ENCODE measurements at regions not wholly inside any gene's neighbourhood (a gene's known extent, or its start where the extent isn't known, plus 50 kb on each side); places are given as distances from the start of the nearest gene placed in this dataset.

GRCh38 chr1:106802181-106802580 lies 254.3 kb upstream of the PRMT6 start:
- no peak overlapping the region for H2AFZ ChIP-seq
- intact Hi-C loops (cut with micrococcal nuclease; ENCODE audit: unreplicated experiment) = no loop called here
- H4K20me1 ChIP-seq (ENCODE audit: insufficient read depth) = no peaks in the 10 kb centered on the region
- H3K4me1 ChIP-seq (replicated peaks; ENCODE audit: insufficient read depth) = no peaks in the 10 kb centered on the region
- no peaks in the 10 kb centered on the region for H3K36me3 ChIP-seq (ENCODE audit: low read depth)
- ChIA-PET CTCF (no interaction called here), POLR2A (ENCODE audit: unreplicated experiment) (no interaction called here)
- no peaks in the 10 kb centered on the region for H3F3A ChIP-seq (ENCODE audit: insufficient read depth, low read depth)
- TF ChIP-seq EZH2 (IDR thresholded peaks at IDR 0.05; ENCODE audit: low read depth) = no peak
- TF ChIP-seq, protein P1, sequence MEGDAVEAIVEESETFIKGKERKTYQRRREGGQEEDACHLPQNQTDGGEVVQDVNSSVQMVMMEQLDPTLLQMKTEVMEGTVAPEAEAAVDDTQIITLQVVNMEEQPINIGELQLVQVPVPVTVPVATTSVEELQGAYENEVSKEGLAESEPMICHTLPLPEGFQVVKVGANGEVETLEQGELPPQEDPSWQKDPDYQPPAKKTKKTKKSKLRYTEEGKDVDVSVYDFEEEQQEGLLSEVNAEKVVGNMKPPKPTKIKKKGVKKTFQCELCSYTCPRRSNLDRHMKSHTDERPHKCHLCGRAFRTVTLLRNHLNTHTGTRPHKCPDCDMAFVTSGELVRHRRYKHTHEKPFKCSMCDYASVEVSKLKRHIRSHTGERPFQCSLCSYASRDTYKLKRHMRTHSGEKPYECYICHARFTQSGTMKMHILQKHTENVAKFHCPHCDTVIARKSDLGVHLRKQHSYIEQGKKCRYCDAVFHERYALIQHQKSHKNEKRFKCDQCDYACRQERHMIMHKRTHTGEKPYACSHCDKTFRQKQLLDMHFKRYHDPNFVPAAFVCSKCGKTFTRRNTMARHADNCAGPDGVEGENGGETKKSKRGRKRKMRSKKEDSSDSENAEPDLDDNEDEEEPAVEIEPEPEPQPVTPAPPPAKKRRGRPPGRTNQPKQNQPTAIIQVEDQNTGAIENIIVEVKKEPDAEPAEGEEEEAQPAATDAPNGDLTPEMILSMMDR (conservative IDR thresholded peaks at IDR 0.05) = no peak
- no peaks in the 10 kb centered on the region for H3K79me2 ChIP-seq (ENCODE audit: low read depth)
- BruUV-seq (replicated peaks) = no TSS peak
- no peak overlapping the region for H3K27ac ChIP-seq
- H3K4me3 ChIP-seq = no peak overlapping the region
- H3K9me2 ChIP-seq (ENCODE audit: insufficient read depth) = no peaks in the 10 kb centered on the region
- no peak overlapping the region for H3K4me2 ChIP-seq
- no peak for DNase-seq
- no peaks in the 10 kb centered on the region for H3K9me3 ChIP-seq (ENCODE audit: insufficient read depth, low read depth)
- no peaks in the 10 kb centered on the region for H3K27me3 ChIP-seq (ENCODE audit: insufficient read depth, low read depth)

DNA sequence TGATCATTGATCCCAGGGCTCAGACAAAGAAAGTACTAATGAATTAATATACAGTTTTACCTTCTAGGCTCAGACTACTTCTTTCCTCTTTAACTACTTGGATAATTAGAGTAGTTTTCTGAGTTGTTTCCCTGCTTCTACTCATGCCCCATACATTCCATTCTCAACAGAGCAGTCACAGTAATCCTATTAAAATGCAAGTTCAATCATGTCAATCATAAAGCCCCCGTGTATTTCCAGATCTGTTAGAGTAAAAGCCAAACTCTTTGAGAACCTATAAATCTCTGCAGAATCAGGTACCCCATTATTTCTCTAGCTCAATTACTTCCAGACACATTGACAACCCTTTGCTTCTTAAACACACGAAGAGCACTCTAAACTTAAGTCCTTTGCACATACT lies 242.1 kb upstream of the PRMT6 start:
- Histone ChIP-seq H3K9me2 (ENCODE audit: insufficient read depth) (no peaks in the 10 kb centered on the region), H3K4me3 (no peak overlapping the region), H3K4me1 (replicated peaks; ENCODE audit: insufficient read depth) (no peaks in the 10 kb centered on the region), H3F3A (ENCODE audit: insufficient read depth, low read depth) (no peaks in the 10 kb centered on the region), H4K20me1 (ENCODE audit: insufficient read depth) (no peaks in the 10 kb centered on the region), H3K36me3 (ENCODE audit: low read depth) (no peaks in the 10 kb centered on the region), H3K4me2 (no peak overlapping the region), H3K27ac (no peak overlapping the region), H3K79me2 (ENCODE audit: low read depth) (no peaks in the 10 kb centered on the region), H3K9me3 (ENCODE audit: insufficient read depth, low read depth) (no peaks in the 10 kb centered on the region; the same call in 1 of the 2 replicates), H3K27me3 (ENCODE audit: insufficient read depth, low read depth) (no peaks in the 10 kb centered on the region), H2AFZ (no peak overlapping the region)
- TF ChIP-seq EZH2 (IDR thresholded peaks at IDR 0.05; ENCODE audit: low read depth) = no peak
- TF ChIP-seq, protein P1 (conservative IDR thresholded peaks at IDR 0.05) = no peak
- BruUV-seq (replicated peaks) = no TSS peak
- no peak for DNase-seq
- intact Hi-C loops (cut with micrococcal nuclease; ENCODE audit: unreplicated experiment) = no loop called here
- ChIA-PET CTCF (no interaction called here), POLR2A (ENCODE audit: unreplicated experiment) (no interaction called here)

DNA sequence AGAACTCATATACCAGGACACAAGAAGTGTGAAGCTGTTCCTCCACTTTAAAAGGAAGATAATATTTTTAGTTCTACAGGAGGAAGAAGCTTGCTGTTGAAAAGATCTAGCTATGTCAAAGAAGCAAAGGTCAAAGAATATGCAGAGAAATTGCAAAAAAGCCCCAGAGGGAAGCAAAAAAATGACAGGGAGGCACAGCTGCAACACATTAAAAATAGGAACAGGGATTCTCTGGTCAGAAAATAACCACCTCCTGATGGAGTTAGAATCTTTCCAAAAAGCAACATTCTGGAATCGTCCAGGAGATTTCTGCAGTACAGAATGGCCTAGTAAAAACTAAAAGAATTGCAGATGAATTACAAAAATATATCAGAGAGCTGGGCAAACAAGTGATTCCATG lies 238.9 kb upstream of the PRMT6 start:
- no peak overlapping the region for H3K4me3 ChIP-seq
- H3K4me2 ChIP-seq = no peak overlapping the region
- H3K36me3 ChIP-seq (ENCODE audit: low read depth) = no peaks in the 10 kb centered on the region
- CTCF ChIA-PET = no interaction called here
- H3K4me1 ChIP-seq (replicated peaks; ENCODE audit: insufficient read depth) = no peaks in the 10 kb centered on the region
- H3K9me2 ChIP-seq (ENCODE audit: insufficient read depth) = no peaks in the 10 kb centered on the region
- no peaks in the 10 kb centered on the region for H3K79me2 ChIP-seq (ENCODE audit: low read depth)
- H3K9me3 ChIP-seq (ENCODE audit: insufficient read depth, low read depth) = no peaks in the 10 kb centered on the region
- POLR2A ChIA-PET (ENCODE audit: unreplicated experiment) = no interaction called here
- no peaks in the 10 kb centered on the region for H3F3A ChIP-seq (ENCODE audit: insufficient read depth, low read depth)
- no peak overlapping the region for H3K27ac ChIP-seq
- TF ChIP-seq EZH2 (IDR thresholded peaks at IDR 0.05; ENCODE audit: low read depth) = no peak
- TF ChIP-seq, protein P1 (conservative IDR thresholded peaks at IDR 0.05) = no peak
- no peak overlapping the region for H2AFZ ChIP-seq
- no TSS peak for BruUV-seq (replicated peaks)
- H4K20me1 ChIP-seq (ENCODE audit: insufficient read depth) = no peaks in the 10 kb centered on the region
- intact Hi-C loops (cut with micrococcal nuclease; ENCODE audit: unreplicated experiment) = no loop called here
- no peaks in the 10 kb centered on the region for H3K27me3 ChIP-seq (ENCODE audit: insufficient read depth, low read depth)
- DNase-seq = no peak

Data from PC-9 (cell line).